ENCODE measurements at regions not wholly inside any gene's neighbourhood (a gene's known extent, or its start where the extent isn't known, plus 50 kb on each side); places are given as distances from the start of the nearest gene placed in this dataset.
A peak's percentile ranks its signal among the peaks of the same experiment; 100 is the strongest.

DNA sequence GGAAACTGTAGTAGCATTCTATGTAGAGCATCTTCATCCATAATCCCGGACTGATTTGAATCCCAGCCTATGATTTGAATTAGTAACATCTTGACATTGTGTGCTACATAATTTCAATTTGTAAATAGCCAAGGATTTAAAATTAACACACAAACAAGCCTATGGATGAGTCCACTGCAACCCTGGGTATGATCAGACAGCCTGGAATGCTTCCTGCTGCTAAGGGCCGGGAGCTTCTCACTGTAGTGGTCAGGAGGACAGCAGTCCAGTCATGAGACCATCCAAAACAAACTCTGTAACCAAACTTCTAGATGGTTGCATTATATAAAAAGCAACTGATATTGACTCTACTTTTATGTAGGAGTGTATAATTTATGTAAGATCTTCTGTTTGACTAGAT, 539.3 kb downstream of the MTRR start:
- Histone ChIP-seq H3K9me3 (ENCODE audit: control insufficient read depth in 2 of 3, low read length in 3 of 3) (no peaks in the 10 kb centered on the region), H3K4me1 (ENCODE audit: control insufficient read depth in 2 of 2, insufficient read depth in 2 of 2, low read length in 2 of 2) (no peaks in the 10 kb centered on the region), H3K27me3 (ENCODE audit: control insufficient read depth in 2 of 2, insufficient read depth in 2 of 2, low read length in 2 of 2) (no peaks in the 10 kb centered on the region), H3K36me3 (ENCODE audit: control insufficient read depth in 2 of 3, insufficient read depth in 3 of 3, low read length in 3 of 3) (no peaks in the 10 kb centered on the region), H3K27ac (ENCODE audit: low read depth, low read length) (no peak overlapping the region), H3K4me3 (ENCODE audit: low read length) (no peak overlapping the region)
- no peak for DNase-seq
- H3K9me3 Mint-ChIP-seq: peaks cover 0 to 7% (median 4%) of the 10 kb centered on the region in 11 donors
- H3K4me1 Mint-ChIP-seq: no peaks in the 10 kb centered on the region
- intact Hi-C loops (cut with micrococcal nuclease): no loop called here
- H3K36me3 Mint-ChIP-seq: no peaks in the 10 kb centered on the region
- no peak overlapping the region for H3K4me3 Mint-ChIP-seq
- no peaks in the 10 kb centered on the region for H3K27me3 Mint-ChIP-seq
- POLR2A ChIA-PET: no interaction called here
- no peak for ATAC-seq
- CTCF ChIA-PET: no interaction called here
- H3K27ac Mint-ChIP-seq: no peak overlapping the region

DNA sequence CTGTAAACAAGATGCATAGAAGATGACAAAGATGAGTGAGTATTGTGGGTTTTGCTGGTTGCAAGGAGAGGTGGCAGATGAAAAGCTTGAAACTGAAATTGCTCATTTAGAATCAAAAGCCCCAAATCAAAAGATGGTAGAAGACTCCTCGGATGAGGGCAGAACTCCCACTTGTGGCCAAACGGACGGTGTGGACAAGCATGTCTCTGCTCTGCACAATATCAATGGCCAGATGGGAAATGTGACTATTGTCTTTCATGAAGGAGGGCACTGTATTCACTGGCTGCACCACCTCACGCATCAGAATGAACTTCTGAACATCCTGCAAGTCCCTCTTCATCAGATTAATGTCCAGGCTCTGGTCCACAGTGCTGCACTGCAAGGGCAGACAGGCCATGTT, 541.7 kb downstream of the MTRR start:
- ChIA-PET CTCF (no interaction called here), POLR2A (no interaction called here)
- Mint-ChIP-seq H3K27ac (no peak overlapping the region), H3K36me3 (no peaks in the 10 kb centered on the region), H3K27me3 (peaks cover 0 to 4% (median 0%) of the 10 kb centered on the region in 5 donors), H3K9me3 (peaks cover 0 to 15% (median 5%) of the 10 kb centered on the region in 11 donors), H3K4me1 (no peaks in the 10 kb centered on the region), H3K4me3 (no peak overlapping the region)
- no peaks in the 10 kb centered on the region for H3K9me3 ChIP-seq (ENCODE audit: control insufficient read depth in 2 of 3, low read length in 3 of 3)
- intact Hi-C loops (cut with micrococcal nuclease): no loop called here
- H3K4me1 ChIP-seq (ENCODE audit: control insufficient read depth in 2 of 2, insufficient read depth in 2 of 2, low read length in 2 of 2): no peaks in the 10 kb centered on the region
- DNase-seq (no peak), ATAC-seq (no peak)
- no peaks in the 10 kb centered on the region for H3K27me3 ChIP-seq (ENCODE audit: control insufficient read depth in 2 of 2, insufficient read depth in 2 of 2, low read length in 2 of 2)
- no peaks in the 10 kb centered on the region for H3K36me3 ChIP-seq (ENCODE audit: control insufficient read depth in 2 of 3, insufficient read depth in 3 of 3, low read length in 3 of 3)
- H3K4me3 ChIP-seq (ENCODE audit: low read length): no peak overlapping the region
- H3K27ac ChIP-seq (ENCODE audit: low read depth, low read length): no peak overlapping the region

DNA sequence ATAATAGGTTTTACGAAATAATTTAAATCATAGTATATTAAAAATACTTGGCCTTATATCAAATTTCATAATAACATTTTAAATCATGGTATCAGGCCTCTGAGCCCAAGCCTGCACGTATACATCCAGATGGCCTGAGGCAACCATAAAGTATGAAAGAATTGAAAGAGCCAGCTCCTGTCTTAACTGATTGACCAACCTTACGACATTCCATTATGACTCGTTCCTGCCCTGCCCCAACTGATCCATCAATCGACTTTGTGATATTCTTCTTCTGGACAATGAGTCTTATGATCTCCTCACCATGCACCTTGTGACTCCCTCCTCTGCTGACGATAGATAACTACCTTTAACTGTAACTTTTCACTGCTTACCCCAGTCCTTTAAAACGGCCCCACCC, 545.0 kb downstream of the MTRR start:
- Mint-ChIP-seq H3K4me3 (no peak overlapping the region), H3K27me3 (peaks cover 0 to 11% (median 3%) of the 10 kb centered on the region in 5 donors), H3K27ac (peak overlapping the region in 1 of 9 donors; percentile 48), H3K36me3 (peaks cover 0 to 4% (median 0%) of the 10 kb centered on the region in 5 donors), H3K9me3 (peaks cover 0 to 13% (median 1%) of the 10 kb centered on the region in 11 donors), H3K4me1 (peaks cover 0 to 1% (median 0%) of the 10 kb centered on the region in 7 donors)
- no peak overlapping the region for H3K4me3 ChIP-seq (ENCODE audit: low read length)
- intact Hi-C loops (cut with micrococcal nuclease): no loop called here
- DNase-seq: no peak
- H3K36me3 ChIP-seq (ENCODE audit: control insufficient read depth in 2 of 3, insufficient read depth in 3 of 3, low read length in 3 of 3): no peaks in the 10 kb centered on the region
- no peak for ATAC-seq
- H3K27ac ChIP-seq (ENCODE audit: low read depth, low read length): no peak overlapping the region
- ChIA-PET POLR2A (no interaction called here), CTCF (no interaction called here)
- no peaks in the 10 kb centered on the region for H3K4me1 ChIP-seq (ENCODE audit: control insufficient read depth in 2 of 2, insufficient read depth in 2 of 2, low read length in 2 of 2)
- H3K27me3 ChIP-seq (ENCODE audit: control insufficient read depth in 2 of 2, insufficient read depth in 2 of 2, low read length in 2 of 2): no peaks in the 10 kb centered on the region
- H3K9me3 ChIP-seq (ENCODE audit: control insufficient read depth in 2 of 3, low read length in 3 of 3): no peaks in the 10 kb centered on the region

DNA sequence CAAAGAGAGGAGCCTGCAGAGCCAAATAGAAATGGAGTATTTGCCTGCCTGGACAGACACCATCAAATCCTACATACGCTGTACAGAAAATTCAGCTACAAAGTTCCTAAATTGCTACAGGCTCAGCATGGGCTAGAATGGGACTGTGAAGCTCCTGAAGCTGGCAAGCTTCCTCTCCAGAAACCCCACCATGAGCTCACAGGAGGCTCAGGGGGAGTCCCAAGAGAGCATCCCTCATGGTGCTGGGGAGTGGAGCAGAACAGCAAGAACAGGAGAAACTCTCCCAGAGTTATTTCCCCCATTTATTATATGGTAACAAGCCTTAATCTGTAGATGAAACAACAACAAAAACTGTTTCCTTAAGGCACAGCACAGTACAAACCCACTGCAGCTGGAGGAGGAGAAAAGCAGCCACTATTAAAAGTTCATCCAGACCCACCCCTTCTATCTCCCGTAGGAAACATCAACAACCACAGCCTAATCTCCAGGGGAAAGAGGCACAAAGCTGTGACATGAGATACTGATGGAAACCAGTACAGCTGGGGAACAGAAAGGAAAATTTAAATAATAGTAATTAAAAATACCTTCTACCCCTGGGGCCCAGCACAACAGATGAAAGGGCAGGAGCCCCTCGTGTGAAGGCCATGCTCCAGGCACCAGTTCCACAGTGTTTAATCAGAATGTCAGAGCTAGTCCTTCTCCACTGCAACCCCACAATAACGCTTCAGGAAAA, 548.5 kb downstream of the MTRR start:
- H3K27me3 Mint-ChIP-seq: peaks cover 0 to 11% (median 3%) of the 10 kb centered on the region in 5 donors
- no peak for DNase-seq
- H3K27me3 ChIP-seq (ENCODE audit: control insufficient read depth in 2 of 2, insufficient read depth in 2 of 2, low read length in 2 of 2): no peaks in the 10 kb centered on the region
- CTCF ChIA-PET: no interaction called here
- no peak overlapping the region for H3K27ac Mint-ChIP-seq
- peaks cover 0 to 11% (median 1%) of the 10 kb centered on the region in 11 donors for H3K9me3 Mint-ChIP-seq
- H3K27ac ChIP-seq (ENCODE audit: low read depth, low read length): no peak overlapping the region
- H3K36me3 ChIP-seq (ENCODE audit: control insufficient read depth in 2 of 3, insufficient read depth in 3 of 3, low read length in 3 of 3): no peaks in the 10 kb centered on the region
- no peak for ATAC-seq
- intact Hi-C loops (cut with micrococcal nuclease): no loop called here
- H3K4me1 Mint-ChIP-seq: peaks cover 0 to 3% (median 0%) of the 10 kb centered on the region in 7 donors
- peaks cover 0 to 4% (median 0%) of the 10 kb centered on the region in 5 donors for H3K36me3 Mint-ChIP-seq
- no peak overlapping the region for H3K4me3 ChIP-seq (ENCODE audit: low read length)
- POLR2A ChIA-PET: no interaction called here
- no peaks in the 10 kb centered on the region for H3K9me3 ChIP-seq (ENCODE audit: control insufficient read depth in 2 of 3, low read length in 3 of 3)
- no peaks in the 10 kb centered on the region for H3K4me1 ChIP-seq (ENCODE audit: control insufficient read depth in 2 of 2, insufficient read depth in 2 of 2, low read length in 2 of 2)
- no peak overlapping the region for H3K4me3 Mint-ChIP-seq

DNA sequence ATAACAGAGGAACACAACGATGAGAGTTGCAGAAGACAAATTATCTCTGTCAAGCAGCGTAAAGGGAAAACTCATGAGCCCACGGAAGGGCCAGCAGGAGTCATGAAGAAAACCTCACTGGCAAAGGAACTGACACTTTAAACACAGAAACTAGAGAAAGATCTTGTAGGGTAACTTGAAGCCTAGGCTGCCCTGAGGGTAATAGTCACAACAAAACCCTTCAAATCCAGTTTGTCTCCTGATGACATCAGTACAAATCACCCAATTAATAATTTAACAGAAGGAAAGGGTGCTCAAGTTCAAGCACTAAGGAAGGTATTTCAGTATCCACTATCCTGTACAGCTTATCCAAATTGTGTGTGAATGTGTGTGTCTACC, 549.1 kb downstream of the MTRR start:
- POLR2A ChIA-PET: no interaction called here

DNA sequence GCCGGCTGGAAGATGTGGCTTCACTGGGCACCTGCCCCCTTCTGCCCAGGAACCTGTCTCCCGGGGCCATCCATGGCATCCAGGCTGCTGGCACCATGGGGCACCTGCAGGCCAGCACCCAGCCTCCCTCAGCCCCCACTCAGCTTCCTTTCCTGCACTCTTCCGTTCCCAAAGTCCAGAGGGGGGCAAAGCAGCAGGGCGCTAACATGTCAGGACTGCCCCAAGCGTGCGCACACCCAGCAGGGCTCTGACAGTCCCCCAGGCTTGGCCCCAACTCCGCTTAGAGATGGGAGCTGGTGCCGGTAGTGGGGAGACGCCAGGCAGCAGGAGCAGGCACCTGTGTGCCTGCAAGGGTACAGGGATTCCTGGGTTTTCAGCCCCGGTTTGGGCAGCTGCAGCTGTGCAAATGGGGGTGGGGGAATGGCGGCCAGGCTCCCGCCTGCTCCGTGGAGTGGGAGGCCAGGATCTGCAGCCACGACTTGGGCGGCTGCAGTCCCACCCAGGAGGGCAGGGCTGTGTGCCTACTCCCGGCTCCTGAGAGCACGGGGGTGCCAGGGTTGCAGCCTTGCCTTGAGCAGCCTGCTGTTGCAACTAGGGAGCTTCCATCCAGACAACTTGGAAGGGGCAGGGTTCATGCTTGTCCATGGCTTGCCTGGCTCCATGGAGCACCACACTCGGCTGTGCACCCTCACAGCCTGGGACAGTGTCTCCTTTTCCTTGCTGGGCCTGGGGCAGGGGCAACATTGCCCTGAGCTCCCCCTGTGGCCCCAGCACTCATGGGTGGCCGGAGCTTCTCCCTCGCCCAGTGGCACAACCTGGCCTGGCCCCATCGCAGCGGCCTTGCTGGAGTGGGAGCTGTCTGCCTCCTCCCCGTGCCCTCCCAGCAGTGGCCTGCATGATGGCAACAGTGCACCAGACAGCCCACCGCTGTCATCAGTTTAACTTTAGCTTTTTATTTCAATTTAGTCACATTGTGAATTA, 561.1 kb downstream of the MTRR start:
- ATAC-seq (no peak), DNase-seq (no peak)
- Histone ChIP-seq H3K9me3 (ENCODE audit: control insufficient read depth in 2 of 3, low read length in 3 of 3) (no peaks in the 10 kb centered on the region), H3K27ac (ENCODE audit: low read depth, low read length) (no peak overlapping the region), H3K4me3 (ENCODE audit: low read length) (no peak overlapping the region), H3K4me1 (ENCODE audit: control insufficient read depth in 2 of 2, insufficient read depth in 2 of 2, low read length in 2 of 2) (no peaks in the 10 kb centered on the region), H3K36me3 (ENCODE audit: control insufficient read depth in 2 of 3, insufficient read depth in 3 of 3, low read length in 3 of 3) (no peaks in the 10 kb centered on the region), H3K27me3 (ENCODE audit: control insufficient read depth in 2 of 2, insufficient read depth in 2 of 2, low read length in 2 of 2) (no peaks in the 10 kb centered on the region)
- ChIA-PET CTCF (interaction anchor here (0.6 kb wide), 1 partner anchor 1418 kb away, joined by 3 read pairs; no protein-coding TSS in a partner anchor), POLR2A (no interaction called here)
- intact Hi-C loops (cut with micrococcal nuclease): no loop called here
- H3K27ac Mint-ChIP-seq: no peak overlapping the region
- no peak overlapping the region for H3K4me3 Mint-ChIP-seq
- H3K4me1 Mint-ChIP-seq: no peaks in the 10 kb centered on the region
- H3K27me3 Mint-ChIP-seq: no peaks in the 10 kb centered on the region
- H3K36me3 Mint-ChIP-seq: peaks cover 0 to 9% (median 0%) of the 10 kb centered on the region in 5 donors
- H3K9me3 Mint-ChIP-seq: peaks cover 0 to 21% (median 8%) of the 10 kb centered on the region in 11 donors

More for the DNA sequence above, 549.1 kb downstream of the MTRR start:
- H3K4me1 ChIP-seq (ENCODE audit: control insufficient read depth in 2 of 2, insufficient read depth in 2 of 2, low read length in 2 of 2): no peaks in the 10 kb centered on the region
- Mint-ChIP-seq H3K27me3 (peaks cover 0 to 11% (median 3%) of the 10 kb centered on the region in 5 donors), H3K27ac (no peak overlapping the region), H3K4me1 (peaks cover 0 to 3% (median 0%) of the 10 kb centered on the region in 7 donors), H3K4me3 (no peak overlapping the region), H3K9me3 (peaks cover 0 to 11% (median 1%) of the 10 kb centered on the region in 11 donors), H3K36me3 (peaks cover 0 to 4% (median 0%) of the 10 kb centered on the region in 5 donors)
- CTCF ChIA-PET: no interaction called here
- no peaks in the 10 kb centered on the region for H3K27me3 ChIP-seq (ENCODE audit: control insufficient read depth in 2 of 2, insufficient read depth in 2 of 2, low read length in 2 of 2)
- no peaks in the 10 kb centered on the region for H3K9me3 ChIP-seq (ENCODE audit: control insufficient read depth in 2 of 3, low read length in 3 of 3)
- H3K36me3 ChIP-seq (ENCODE audit: control insufficient read depth in 2 of 3, insufficient read depth in 3 of 3, low read length in 3 of 3): no peaks in the 10 kb centered on the region
- intact Hi-C loops (cut with micrococcal nuclease): no loop called here
- ATAC-seq (no peak), DNase-seq (no peak)
- no peak overlapping the region for H3K27ac ChIP-seq (ENCODE audit: low read depth, low read length)
- no peak overlapping the region for H3K4me3 ChIP-seq (ENCODE audit: low read length)
